Activated naive CD4-positive, alpha-beta T cell treated with anti-CD3 and anti-CD28 coated beads, Interleukin-2, amount 10 ng/mL, durations not matched to agents 7 days and 5 days (primary cell): ENCODE measurements at regions not wholly inside any gene's neighbourhood (a gene's known extent, or its start where the extent isn't known, plus 50 kb on each side); places are given as distances from the start of the nearest gene placed in this dataset.

ENCODE experiments used
- CTCF ChIA-PET: fragments of 350-600 bp; sonication (Branson Sonifier 250); formaldehyde crosslinking; loops from one replicate; lab custom pipeline; 2021; ENCODE audit warnings: antibody characterized with exemption; lab: Charles Lee
- DNase-seq: peaks from one replicate; pipeline ENCODE4 v3.0.0-alpha.2; 2020
- H3K27ac Mint-ChIP-seq: one replicate; pipeline ENCODE4 v1.8.0; 2021; ENCODE audit warnings: mild to moderate bottlenecking, moderate library complexity, mixed read lengths
- H3K27me3 Mint-ChIP-seq: one replicate; pipeline ENCODE4 v1.8.0; 2021; ENCODE audit warnings: mild to moderate bottlenecking, mixed read lengths
- H3K36me3 Mint-ChIP-seq: one replicate; pipeline ENCODE4 v1.8.0; 2021; ENCODE audit warnings: mixed read lengths
- H3K4me1 Mint-ChIP-seq: one replicate; pipeline ENCODE4 v1.8.0; 2021; ENCODE audit warnings: mixed read lengths
- H3K4me3 Mint-ChIP-seq: one replicate; pipeline ENCODE4 v1.8.0; 2021; ENCODE audit warnings: mild to moderate bottlenecking, moderate library complexity, mixed read lengths
- H3K9me3 Mint-ChIP-seq: one replicate; pipeline ENCODE4 v1.8.0; 2021; ENCODE audit warnings: mixed read lengths

GRCh38 chr15:47404877-47405276, 312.4 kb upstream of the SEMA6D start:
- no peaks in the 10 kb centered on the region for H3K36me3 Mint-ChIP-seq
- H3K27me3 Mint-ChIP-seq = no peaks in the 10 kb centered on the region
- no peaks in the 10 kb centered on the region for H3K4me1 Mint-ChIP-seq
- DNase-seq = no peak
- H3K9me3 Mint-ChIP-seq = no peaks in the 10 kb centered on the region
- H3K27ac Mint-ChIP-seq = no peak overlapping the region
- CTCF ChIA-PET = no interaction called here
- no peak overlapping the region for H3K4me3 Mint-ChIP-seq

GRCh38 chr15:47405365-47406162, 311.7 kb upstream of the SEMA6D start:
- no peaks in the 10 kb centered on the region for H3K9me3 Mint-ChIP-seq
- H3K27ac Mint-ChIP-seq = no peak overlapping the region
- no peak for DNase-seq
- no peaks in the 10 kb centered on the region for H3K36me3 Mint-ChIP-seq
- CTCF ChIA-PET = no interaction called here
- no peak overlapping the region for H3K4me3 Mint-ChIP-seq
- H3K4me1 Mint-ChIP-seq = no peaks in the 10 kb centered on the region
- no peaks in the 10 kb centered on the region for H3K27me3 Mint-ChIP-seq

- DNase-seq = no peak
- Mint-ChIP-seq H3K4me3 (no peak overlapping the region), H3K36me3 (no peaks in the 10 kb centered on the region), H3K4me1 (no peaks in the 10 kb centered on the region), H3K27ac (no peak overlapping the region), H3K27me3 (no peaks in the 10 kb centered on the region), H3K9me3 (no peaks in the 10 kb centered on the region)
- CTCF ChIA-PET = no interaction called here
Measured at GRCh38 chr15:47407692-47408091, 309.6 kb upstream of the SEMA6D start.

- Mint-ChIP-seq H3K27me3 (no peaks in the 10 kb centered on the region), H3K4me1 (no peaks in the 10 kb centered on the region), H3K36me3 (no peaks in the 10 kb centered on the region), H3K4me3 (no peak overlapping the region), H3K9me3 (no peaks in the 10 kb centered on the region), H3K27ac (no peak overlapping the region)
- CTCF ChIA-PET = no interaction called here
- no peak for DNase-seq
Measured at GRCh38 chr15:47409038-47409437, 308.3 kb upstream of the SEMA6D start.

- H3K4me3 Mint-ChIP-seq = no peak overlapping the region
- no peak for DNase-seq
- no peaks in the 10 kb centered on the region for H3K36me3 Mint-ChIP-seq
- no peaks in the 10 kb centered on the region for H3K27me3 Mint-ChIP-seq
- CTCF ChIA-PET = no interaction called here
- H3K27ac Mint-ChIP-seq = no peak overlapping the region
- H3K9me3 Mint-ChIP-seq = no peaks in the 10 kb centered on the region
- H3K4me1 Mint-ChIP-seq = no peaks in the 10 kb centered on the region
Measured at GRCh38 chr15:47409600-47409999, 307.7 kb upstream of the SEMA6D start.

GRCh38 chr15:47410247-47410646, 307.1 kb upstream of the SEMA6D start:
- H3K27me3 Mint-ChIP-seq = no peaks in the 10 kb centered on the region
- CTCF ChIA-PET = no interaction called here
- H3K4me1 Mint-ChIP-seq = no peaks in the 10 kb centered on the region
- no peaks in the 10 kb centered on the region for H3K9me3 Mint-ChIP-seq
- no peaks in the 10 kb centered on the region for H3K36me3 Mint-ChIP-seq
- no peak overlapping the region for H3K4me3 Mint-ChIP-seq
- H3K27ac Mint-ChIP-seq = no peak overlapping the region
- DNase-seq = no peak

- no peaks in the 10 kb centered on the region for H3K4me1 Mint-ChIP-seq
- no peak overlapping the region for H3K27ac Mint-ChIP-seq
- no peak overlapping the region for H3K4me3 Mint-ChIP-seq
- CTCF ChIA-PET = no interaction called here
- H3K36me3 Mint-ChIP-seq = no peaks in the 10 kb centered on the region
- no peaks in the 10 kb centered on the region for H3K27me3 Mint-ChIP-seq
- DNase-seq = no peak
- H3K9me3 Mint-ChIP-seq = no peaks in the 10 kb centered on the region
Measured at GRCh38 chr15:47411733-47412132, 305.6 kb upstream of the SEMA6D start.

- no peak overlapping the region for H3K27ac Mint-ChIP-seq
- no peaks in the 10 kb centered on the region for H3K4me1 Mint-ChIP-seq
- H3K27me3 Mint-ChIP-seq = no peaks in the 10 kb centered on the region
- no peaks in the 10 kb centered on the region for H3K9me3 Mint-ChIP-seq
- no peaks in the 10 kb centered on the region for H3K36me3 Mint-ChIP-seq
- DNase-seq = no peak
- H3K4me3 Mint-ChIP-seq = no peak overlapping the region
- CTCF ChIA-PET = no interaction called here
Measured at GRCh38 chr15:47412136-47412535, 305.2 kb upstream of the SEMA6D start.

- H3K9me3 Mint-ChIP-seq = no peaks in the 10 kb centered on the region
- CTCF ChIA-PET = no interaction called here
- no peaks in the 10 kb centered on the region for H3K36me3 Mint-ChIP-seq
- no peak overlapping the region for H3K27ac Mint-ChIP-seq
- H3K27me3 Mint-ChIP-seq = no peaks in the 10 kb centered on the region
- no peak overlapping the region for H3K4me3 Mint-ChIP-seq
- no peaks in the 10 kb centered on the region for H3K4me1 Mint-ChIP-seq
- no peak for DNase-seq
Measured at GRCh38 chr15:47412802-47413201, 304.5 kb upstream of the SEMA6D start.

GRCh38 chr15:47414207-47414606, 303.1 kb upstream of the SEMA6D start:
- Mint-ChIP-seq H3K36me3 (no peaks in the 10 kb centered on the region), H3K27me3 (no peaks in the 10 kb centered on the region), H3K4me1 (no peaks in the 10 kb centered on the region), H3K9me3 (no peaks in the 10 kb centered on the region), H3K4me3 (no peak overlapping the region), H3K27ac (no peak overlapping the region)
- CTCF ChIA-PET = no interaction called here
- no peak for DNase-seq

GRCh38 chr15:47415539-47415971, 301.8 kb upstream of the SEMA6D start:
- Mint-ChIP-seq H3K27ac (no peak overlapping the region), H3K27me3 (no peaks in the 10 kb centered on the region), H3K36me3 (no peaks in the 10 kb centered on the region), H3K4me3 (no peak overlapping the region), H3K9me3 (no peaks in the 10 kb centered on the region), H3K4me1 (no peaks in the 10 kb centered on the region)
- CTCF ChIA-PET = no interaction called here
- DNase-seq = no peak

GRCh38 chr15:47422881-47423665, 294.2 kb upstream of the SEMA6D start:
- Mint-ChIP-seq H3K4me1 (no peaks in the 10 kb centered on the region), H3K27me3 (no peaks in the 10 kb centered on the region), H3K9me3 (no peaks in the 10 kb centered on the region), H3K27ac (no peak overlapping the region), H3K36me3 (no peaks in the 10 kb centered on the region), H3K4me3 (no peak overlapping the region)
- DNase-seq = no peak
- CTCF ChIA-PET = no interaction called here

GRCh38 chr15:47427463-47427862, 289.8 kb upstream of the SEMA6D start:
- Mint-ChIP-seq H3K9me3 (no peaks in the 10 kb centered on the region), H3K27me3 (no peaks in the 10 kb centered on the region), H3K36me3 (no peaks in the 10 kb centered on the region), H3K4me3 (no peak overlapping the region), H3K27ac (no peak overlapping the region), H3K4me1 (no peaks in the 10 kb centered on the region)
- no peak for DNase-seq
- CTCF ChIA-PET = no interaction called here

GRCh38 chr15:47429376-47429775, 287.9 kb upstream of the SEMA6D start:
- CTCF ChIA-PET = no interaction called here
- Mint-ChIP-seq H3K4me3 (no peak overlapping the region), H3K36me3 (no peaks in the 10 kb centered on the region), H3K27ac (no peak overlapping the region), H3K4me1 (no peaks in the 10 kb centered on the region), H3K27me3 (no peaks in the 10 kb centered on the region), H3K9me3 (no peaks in the 10 kb centered on the region)
- DNase-seq = no peak

GRCh38 chr15:47431501-47431900, 285.8 kb upstream of the SEMA6D start:
- CTCF ChIA-PET = no interaction called here
- H3K9me3 Mint-ChIP-seq = no peaks in the 10 kb centered on the region
- no peaks in the 10 kb centered on the region for H3K36me3 Mint-ChIP-seq
- no peaks in the 10 kb centered on the region for H3K4me1 Mint-ChIP-seq
- H3K27ac Mint-ChIP-seq = no peak overlapping the region
- H3K4me3 Mint-ChIP-seq = no peak overlapping the region
- H3K27me3 Mint-ChIP-seq = no peaks in the 10 kb centered on the region
- no peak for DNase-seq
